H1 (cell line): ENCODE measurements at regions not wholly inside any gene's neighbourhood (a gene's known extent, or its start where the extent isn't known, plus 50 kb on each side); places are given as distances from the start of the nearest gene placed in this dataset.

Experiments used
- HDAC2 ChIP-seq, 2 experiments: fragments of 300-600 bp in 1 of 2; sonication (generic) in 1 of 2; IDR thresholded peaks; 2 replicates each; pipeline ENCODE4 v1.6.1; 2011 to 2012; ENCODE audit warnings: low read depth in 2 of 2, low read length in 2 of 2, mild to moderate bottlenecking in 2 of 2, moderate library complexity in 2 of 2, borderline replicate concordance in 1 of 2, inconsistent platforms in 1 of 2
- JUN ChIP-seq: IDR thresholded peaks from 2 replicates; pipeline ENCODE4 v1.6.1; 2011; ENCODE audit warnings: low read depth, mild to moderate bottlenecking, improper control_type of control experiment, low read length
- RXRA ChIP-seq: IDR thresholded peaks from 2 replicates; pipeline ENCODE4 v1.6.1; 2011; ENCODE audit warnings: low read depth, mild to moderate bottlenecking, low read length, moderate library complexity; ENCODE audit not compliant: insufficient read depth
- SIN3A ChIP-seq, 2 experiments: IDR thresholded peaks in 1 of 2; conservative IDR thresholded peaks in 1 of 2; 2 replicates each; pipeline ENCODE4 v1.6.1; 2011 to 2012; ENCODE audit warnings: low read length in 2 of 2, improper control_type of control experiment in 1 of 2, low read depth in 1 of 2, mild to moderate bottlenecking in 1 of 2
- SP1 ChIP-seq: IDR thresholded peaks from 2 replicates; pipeline ENCODE4 v1.6.1; 2011; ENCODE audit warnings: low read depth, low read length
- TF ChIP-seq, protein P1 (sequence below), 3 experiments: IDR thresholded peaks; 1 replicate in 2 of 3; 2 replicates in 1 of 3; pipeline versions ENCODE4 v1.5.1 to v1.6.1; 2011; ENCODE audit warnings: low read length in 3 of 3, mild to moderate bottlenecking in 3 of 3, inconsistent platforms in 2 of 3, low read depth in 1 of 3, moderate library complexity in 1 of 3; ENCODE audit not compliant: insufficient read depth in 1 of 3; ENCODE audit errors: control extremely low read depth in 1 of 3
- TF ChIP-seq, protein P2 (sequence below): fragments of 300-600 bp; sonication (generic); IDR thresholded peaks from 2 replicates; pipeline ENCODE4 v1.7.1; 2012; ENCODE audit warnings: low read length, moderate library complexity, mild to moderate bottlenecking, inconsistent platforms; ENCODE audit not compliant: insufficient replicate concordance

GRCh38 chr2:106959975-106960682, 74.2 kb upstream of the ST6GAL2 start (continued):
- TF ChIP-seq, protein P1, sequence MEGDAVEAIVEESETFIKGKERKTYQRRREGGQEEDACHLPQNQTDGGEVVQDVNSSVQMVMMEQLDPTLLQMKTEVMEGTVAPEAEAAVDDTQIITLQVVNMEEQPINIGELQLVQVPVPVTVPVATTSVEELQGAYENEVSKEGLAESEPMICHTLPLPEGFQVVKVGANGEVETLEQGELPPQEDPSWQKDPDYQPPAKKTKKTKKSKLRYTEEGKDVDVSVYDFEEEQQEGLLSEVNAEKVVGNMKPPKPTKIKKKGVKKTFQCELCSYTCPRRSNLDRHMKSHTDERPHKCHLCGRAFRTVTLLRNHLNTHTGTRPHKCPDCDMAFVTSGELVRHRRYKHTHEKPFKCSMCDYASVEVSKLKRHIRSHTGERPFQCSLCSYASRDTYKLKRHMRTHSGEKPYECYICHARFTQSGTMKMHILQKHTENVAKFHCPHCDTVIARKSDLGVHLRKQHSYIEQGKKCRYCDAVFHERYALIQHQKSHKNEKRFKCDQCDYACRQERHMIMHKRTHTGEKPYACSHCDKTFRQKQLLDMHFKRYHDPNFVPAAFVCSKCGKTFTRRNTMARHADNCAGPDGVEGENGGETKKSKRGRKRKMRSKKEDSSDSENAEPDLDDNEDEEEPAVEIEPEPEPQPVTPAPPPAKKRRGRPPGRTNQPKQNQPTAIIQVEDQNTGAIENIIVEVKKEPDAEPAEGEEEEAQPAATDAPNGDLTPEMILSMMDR (IDR thresholded peaks at IDR 0.05; ENCODE audit: control extremely low read depth in 1 of 3, insufficient read depth in 1 of 3, low read depth in 1 of 3, low read length in 3 of 3), result no peak
- no peak for TF ChIP-seq RXRA
- TF ChIP-seq SP1, result no peak
- TF ChIP-seq HDAC2 (IDR thresholded peaks at IDR 0.05; ENCODE audit: borderline replicate concordance in 1 of 2, low read depth in 2 of 2, low read length in 2 of 2), result no peak
- TF ChIP-seq, protein P2, sequence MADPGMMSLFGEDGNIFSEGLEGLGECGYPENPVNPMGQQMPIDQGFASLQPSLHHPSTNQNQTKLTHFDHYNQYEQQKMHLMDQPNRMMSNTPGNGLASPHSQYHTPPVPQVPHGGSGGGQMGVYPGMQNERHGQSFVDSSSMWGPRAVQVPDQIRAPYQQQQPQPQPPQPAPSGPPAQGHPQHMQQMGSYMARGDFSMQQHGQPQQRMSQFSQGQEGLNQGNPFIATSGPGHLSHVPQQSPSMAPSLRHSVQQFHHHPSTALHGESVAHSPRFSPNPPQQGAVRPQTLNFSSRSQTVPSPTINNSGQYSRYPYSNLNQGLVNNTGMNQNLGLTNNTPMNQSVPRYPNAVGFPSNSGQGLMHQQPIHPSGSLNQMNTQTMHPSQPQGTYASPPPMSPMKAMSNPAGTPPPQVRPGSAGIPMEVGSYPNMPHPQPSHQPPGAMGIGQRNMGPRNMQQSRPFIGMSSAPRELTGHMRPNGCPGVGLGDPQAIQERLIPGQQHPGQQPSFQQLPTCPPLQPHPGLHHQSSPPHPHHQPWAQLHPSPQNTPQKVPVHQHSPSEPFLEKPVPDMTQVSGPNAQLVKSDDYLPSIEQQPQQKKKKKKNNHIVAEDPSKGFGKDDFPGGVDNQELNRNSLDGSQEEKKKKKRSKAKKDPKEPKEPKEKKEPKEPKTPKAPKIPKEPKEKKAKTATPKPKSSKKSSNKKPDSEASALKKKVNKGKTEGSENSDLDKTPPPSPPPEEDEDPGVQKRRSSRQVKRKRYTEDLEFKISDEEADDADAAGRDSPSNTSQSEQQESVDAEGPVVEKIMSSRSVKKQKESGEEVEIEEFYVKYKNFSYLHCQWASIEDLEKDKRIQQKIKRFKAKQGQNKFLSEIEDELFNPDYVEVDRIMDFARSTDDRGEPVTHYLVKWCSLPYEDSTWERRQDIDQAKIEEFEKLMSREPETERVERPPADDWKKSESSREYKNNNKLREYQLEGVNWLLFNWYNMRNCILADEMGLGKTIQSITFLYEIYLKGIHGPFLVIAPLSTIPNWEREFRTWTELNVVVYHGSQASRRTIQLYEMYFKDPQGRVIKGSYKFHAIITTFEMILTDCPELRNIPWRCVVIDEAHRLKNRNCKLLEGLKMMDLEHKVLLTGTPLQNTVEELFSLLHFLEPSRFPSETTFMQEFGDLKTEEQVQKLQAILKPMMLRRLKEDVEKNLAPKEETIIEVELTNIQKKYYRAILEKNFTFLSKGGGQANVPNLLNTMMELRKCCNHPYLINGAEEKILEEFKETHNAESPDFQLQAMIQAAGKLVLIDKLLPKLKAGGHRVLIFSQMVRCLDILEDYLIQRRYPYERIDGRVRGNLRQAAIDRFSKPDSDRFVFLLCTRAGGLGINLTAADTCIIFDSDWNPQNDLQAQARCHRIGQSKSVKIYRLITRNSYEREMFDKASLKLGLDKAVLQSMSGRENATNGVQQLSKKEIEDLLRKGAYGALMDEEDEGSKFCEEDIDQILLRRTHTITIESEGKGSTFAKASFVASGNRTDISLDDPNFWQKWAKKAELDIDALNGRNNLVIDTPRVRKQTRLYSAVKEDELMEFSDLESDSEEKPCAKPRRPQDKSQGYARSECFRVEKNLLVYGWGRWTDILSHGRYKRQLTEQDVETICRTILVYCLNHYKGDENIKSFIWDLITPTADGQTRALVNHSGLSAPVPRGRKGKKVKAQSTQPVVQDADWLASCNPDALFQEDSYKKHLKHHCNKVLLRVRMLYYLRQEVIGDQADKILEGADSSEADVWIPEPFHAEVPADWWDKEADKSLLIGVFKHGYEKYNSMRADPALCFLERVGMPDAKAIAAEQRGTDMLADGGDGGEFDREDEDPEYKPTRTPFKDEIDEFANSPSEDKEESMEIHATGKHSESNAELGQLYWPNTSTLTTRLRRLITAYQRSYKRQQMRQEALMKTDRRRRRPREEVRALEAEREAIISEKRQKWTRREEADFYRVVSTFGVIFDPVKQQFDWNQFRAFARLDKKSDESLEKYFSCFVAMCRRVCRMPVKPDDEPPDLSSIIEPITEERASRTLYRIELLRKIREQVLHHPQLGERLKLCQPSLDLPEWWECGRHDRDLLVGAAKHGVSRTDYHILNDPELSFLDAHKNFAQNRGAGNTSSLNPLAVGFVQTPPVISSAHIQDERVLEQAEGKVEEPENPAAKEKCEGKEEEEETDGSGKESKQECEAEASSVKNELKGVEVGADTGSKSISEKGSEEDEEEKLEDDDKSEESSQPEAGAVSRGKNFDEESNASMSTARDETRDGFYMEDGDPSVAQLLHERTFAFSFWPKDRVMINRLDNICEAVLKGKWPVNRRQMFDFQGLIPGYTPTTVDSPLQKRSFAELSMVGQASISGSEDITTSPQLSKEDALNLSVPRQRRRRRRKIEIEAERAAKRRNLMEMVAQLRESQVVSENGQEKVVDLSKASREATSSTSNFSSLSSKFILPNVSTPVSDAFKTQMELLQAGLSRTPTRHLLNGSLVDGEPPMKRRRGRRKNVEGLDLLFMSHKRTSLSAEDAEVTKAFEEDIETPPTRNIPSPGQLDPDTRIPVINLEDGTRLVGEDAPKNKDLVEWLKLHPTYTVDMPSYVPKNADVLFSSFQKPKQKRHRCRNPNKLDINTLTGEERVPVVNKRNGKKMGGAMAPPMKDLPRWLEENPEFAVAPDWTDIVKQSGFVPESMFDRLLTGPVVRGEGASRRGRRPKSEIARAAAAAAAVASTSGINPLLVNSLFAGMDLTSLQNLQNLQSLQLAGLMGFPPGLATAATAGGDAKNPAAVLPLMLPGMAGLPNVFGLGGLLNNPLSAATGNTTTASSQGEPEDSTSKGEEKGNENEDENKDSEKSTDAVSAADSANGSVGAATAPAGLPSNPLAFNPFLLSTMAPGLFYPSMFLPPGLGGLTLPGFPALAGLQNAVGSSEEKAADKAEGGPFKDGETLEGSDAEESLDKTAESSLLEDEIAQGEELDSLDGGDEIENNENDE, result no peak
- no peak for TF ChIP-seq SIN3A (conservative IDR thresholded peaks at IDR 0.05 in 1 of 2, IDR thresholded peaks at IDR 0.05 in 1 of 2; ENCODE audit: low read depth in 1 of 2, low read length in 2 of 2)
- TF ChIP-seq JUN, result no peak
